NCI-H2227 (cell line): ENCODE measurements at regions not wholly inside any gene's neighbourhood (a gene's known extent, or its start where the extent isn't known, plus 50 kb on each side); places are given as distances from the start of the nearest gene placed in this dataset.
"Not testable (repeated sequence)": the region's sequence is repeated elsewhere in the genome, so short reads cannot be mapped to it uniquely, and the experiment has no call there.

Experiments
- DNase-seq: peaks from one replicate; lab custom pipeline; 2025; ENCODE audit not compliant: unreplicated experiment; lab: John Stamatoyannopoulos, UW

GRCh38 chr16:86949116-86949515 lies 368.1 kb downstream of the C16orf95 start:
- no peak for DNase-seq

- DNase-seq, result no peak
These were observed 367.6 kb downstream of the C16orf95 start for GRCh38 chr16:86949630-86950029.

- DNase-seq, result no peak
These were observed 366.0 kb downstream of the C16orf95 start for GRCh38 chr16:86951041-86951822.

GRCh38 chr16:86951831-86952598 lies 365.2 kb downstream of the C16orf95 start:
- DNase-seq, result no peak

GRCh38 chr16:86952769-86953168 lies 364.4 kb downstream of the C16orf95 start:
- no peak for DNase-seq

GRCh38 chr16:86953631-86954391 lies 363.4 kb downstream of the C16orf95 start:
- DNase-seq, result no peak

GRCh38 chr16:86955136-86955855 lies 361.9 kb downstream of the C16orf95 start:
- DNase-seq, result no peak

GRCh38 chr16:86956437-86956836 lies 360.8 kb downstream of the C16orf95 start:
- DNase-seq, result no peak

- DNase-seq, result not testable (repeated sequence)
These were observed 359.5 kb downstream of the C16orf95 start for GRCh38 chr16:86957662-86958198.

- no peak for DNase-seq
These were observed 358.8 kb downstream of the C16orf95 start for GRCh38 chr16:86958423-86958822.

GRCh38 chr16:86959091-86959651 lies 358.0 kb downstream of the C16orf95 start:
- DNase-seq, result no peak

- no peak for DNase-seq
These were observed 357.5 kb downstream of the C16orf95 start for GRCh38 chr16:86959729-86960128.

GRCh38 chr16:86960266-86960665 lies 356.9 kb downstream of the C16orf95 start:
- no peak for DNase-seq

- DNase-seq, result no peak
These were observed 356.0 kb downstream of the C16orf95 start for GRCh38 chr16:86961171-86961601.

- DNase-seq, result no peak
These were observed 354.9 kb downstream of the C16orf95 start for GRCh38 chr16:86962259-86962658.

GRCh38 chr16:86962913-86963312 lies 354.3 kb downstream of the C16orf95 start:
- DNase-seq, result no peak

GRCh38 chr16:86963600-86964575 lies 353.3 kb downstream of the C16orf95 start:
- no peak for DNase-seq

- no peak for DNase-seq
These were observed 352.4 kb downstream of the C16orf95 start for GRCh38 chr16:86964796-86965241.

- DNase-seq, result no peak
These were observed 351.9 kb downstream of the C16orf95 start for GRCh38 chr16:86965331-86965730.
